OCI-LY3 (cell line): ENCODE measurements at regions not wholly inside any gene's neighbourhood (a gene's known extent, or its start where the extent isn't known, plus 50 kb on each side); places are given as distances from the start of the nearest gene placed in this dataset.

Experiments used
- EZH2phosphoT487 ChIP-seq: fragments of 200-600 bp; shearing (Covaris generic); IDR thresholded peaks from 2 replicates; pipeline ENCODE4 v1.6.1; 2018; ENCODE audit warnings: antibody characterized with exemption, mixed run types, low read depth
- TF ChIP-seq, protein P1 (sequence below): fragments of 200-600, 300-600 bp; sonication (generic); IDR thresholded peaks from 2 replicates; pipeline ENCODE4 v1.5.1; 2014; ENCODE audit warnings: antibody characterized with exemption, low read length, low read depth

DNA sequence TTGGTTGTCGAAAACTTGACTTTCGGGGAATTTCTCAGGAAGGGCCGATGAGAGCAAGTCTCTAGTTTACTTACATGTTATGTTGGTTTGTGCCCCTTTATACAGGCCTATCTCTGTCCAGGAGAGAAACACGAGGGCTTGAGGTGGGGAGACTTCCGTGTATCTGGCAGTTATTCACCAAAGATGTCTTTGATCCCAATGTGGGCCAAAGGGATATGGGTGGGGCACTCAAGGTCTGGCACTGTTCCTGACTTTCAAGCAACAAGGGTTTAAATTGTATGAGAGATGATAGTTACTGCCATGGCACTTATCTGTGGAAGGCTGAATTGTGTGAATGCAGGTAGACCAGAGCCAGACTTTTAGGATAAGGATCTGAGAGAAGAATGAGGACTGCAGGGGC is 137.2 kb upstream of the DHRS4 start:
- TF ChIP-seq, protein P1, sequence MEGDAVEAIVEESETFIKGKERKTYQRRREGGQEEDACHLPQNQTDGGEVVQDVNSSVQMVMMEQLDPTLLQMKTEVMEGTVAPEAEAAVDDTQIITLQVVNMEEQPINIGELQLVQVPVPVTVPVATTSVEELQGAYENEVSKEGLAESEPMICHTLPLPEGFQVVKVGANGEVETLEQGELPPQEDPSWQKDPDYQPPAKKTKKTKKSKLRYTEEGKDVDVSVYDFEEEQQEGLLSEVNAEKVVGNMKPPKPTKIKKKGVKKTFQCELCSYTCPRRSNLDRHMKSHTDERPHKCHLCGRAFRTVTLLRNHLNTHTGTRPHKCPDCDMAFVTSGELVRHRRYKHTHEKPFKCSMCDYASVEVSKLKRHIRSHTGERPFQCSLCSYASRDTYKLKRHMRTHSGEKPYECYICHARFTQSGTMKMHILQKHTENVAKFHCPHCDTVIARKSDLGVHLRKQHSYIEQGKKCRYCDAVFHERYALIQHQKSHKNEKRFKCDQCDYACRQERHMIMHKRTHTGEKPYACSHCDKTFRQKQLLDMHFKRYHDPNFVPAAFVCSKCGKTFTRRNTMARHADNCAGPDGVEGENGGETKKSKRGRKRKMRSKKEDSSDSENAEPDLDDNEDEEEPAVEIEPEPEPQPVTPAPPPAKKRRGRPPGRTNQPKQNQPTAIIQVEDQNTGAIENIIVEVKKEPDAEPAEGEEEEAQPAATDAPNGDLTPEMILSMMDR: no peak
- no peak for TF ChIP-seq EZH2phosphoT487
